ENCODE measurements at regions not wholly inside any gene's neighbourhood (a gene's known extent, or its start where the extent isn't known, plus 50 kb on each side); places are given as distances from the start of the nearest gene placed in this dataset.

GRCh38 chr11:119473901-119474681 lies 51.1 kb upstream of the THY1 start:
- DNase-seq (ENCODE audit: low spot score), result no peak

- DNase-seq (ENCODE audit: low spot score), result no peak
Measured at GRCh38 chr11:119473226-119473625, 50.3 kb upstream of the THY1 start.

GRCh38 chr11:119472856-119473222 lies 49.9 kb upstream of the THY1 start:
- no peak for DNase-seq (ENCODE audit: low spot score)

All from HuH-7.5 (cell line).